Progenitor cell of endocrine pancreas (in vitro differentiated cells): ENCODE measurements at regions not wholly inside any gene's neighbourhood (a gene's known extent, or its start where the extent isn't known, plus 50 kb on each side); places are given as distances from the start of the nearest gene placed in this dataset.

Source experiments
- DNase-seq: peaks from one replicate; pipeline ENCODE4 v3.0.0; 2021; ENCODE audit warnings: low spot score; ENCODE audit not compliant: unreplicated experiment
- H3K27ac Mint-ChIP-seq: 2 replicates; pipeline ENCODE4 v1.8.0; 2021; ENCODE audit warnings: mild to moderate bottlenecking, moderate library complexity, mixed read lengths
- H3K27me3 Mint-ChIP-seq: 2 replicates; pipeline ENCODE4 v1.8.0; 2021; ENCODE audit warnings: mixed read lengths
- H3K36me3 Mint-ChIP-seq: 2 replicates; pipeline ENCODE4 v1.8.0; 2022; ENCODE audit warnings: mixed read lengths; ENCODE audit not compliant: insufficient read depth
- H3K4me1 Mint-ChIP-seq: 2 replicates; pipeline ENCODE4 v1.8.0; 2021; ENCODE audit warnings: low read depth, mixed read lengths
- H3K4me3 Mint-ChIP-seq: 2 replicates; pipeline ENCODE4 v1.8.0; 2021; ENCODE audit warnings: low read depth, mild to moderate bottlenecking, moderate library complexity, mixed read lengths
- H3K9me3 Mint-ChIP-seq: 2 replicates; pipeline ENCODE4 v1.8.0; 2021; ENCODE audit warnings: low read depth, mixed read lengths
- CTCF ChIP-seq: fragments of 200-600 bp; sonication (generic); IDR thresholded peaks from one replicate; pipeline ENCODE4 v1.5.0; 2021; ENCODE audit warnings: antibody characterized with exemption, mild to moderate bottlenecking; ENCODE audit not compliant: unreplicated experiment

- no peak overlapping the region for H3K27ac Mint-ChIP-seq
- peaks cover 5% of the 10 kb centered on the region for H3K27me3 Mint-ChIP-seq
Observed at GRCh38 chr5:81803812-81804211, 52.9 kb upstream of the SSBP2 start.

GRCh38 chr5:81802625-81803024 is 51.7 kb upstream of the SSBP2 start:
- H3K27ac Mint-ChIP-seq, result no peak overlapping the region
- no peak for TF ChIP-seq CTCF

More at GRCh38 chr5:81803812-81804211, 52.9 kb upstream of the SSBP2 start:
- no peak overlapping the region for H3K4me3 Mint-ChIP-seq
- H3K4me1 Mint-ChIP-seq, result no peaks in the 10 kb centered on the region
- TF ChIP-seq CTCF, result no peak
- peaks cover 4% of the 10 kb centered on the region for H3K36me3 Mint-ChIP-seq
- no peak for DNase-seq
- H3K9me3 Mint-ChIP-seq, result peaks cover 29% of the 10 kb centered on the region

GRCh38 chr5:81802020-81802419 is 51.1 kb upstream of the SSBP2 start:
- Mint-ChIP-seq H3K4me1 (no peaks in the 10 kb centered on the region), H3K27me3 (peaks cover 5% of the 10 kb centered on the region), H3K36me3 (no peaks in the 10 kb centered on the region), H3K9me3 (peaks cover 14% of the 10 kb centered on the region), H3K27ac (no peak overlapping the region), H3K4me3 (no peak overlapping the region)
- no peak for TF ChIP-seq CTCF
- DNase-seq, result no peak

More at GRCh38 chr5:81802625-81803024, 51.7 kb upstream of the SSBP2 start:
- no peak overlapping the region for H3K4me3 Mint-ChIP-seq
- H3K36me3 Mint-ChIP-seq, result peaks cover 1% of the 10 kb centered on the region
- H3K27me3 Mint-ChIP-seq, result peaks cover 5% of the 10 kb centered on the region
- peaks cover 17% of the 10 kb centered on the region for H3K9me3 Mint-ChIP-seq
- no peaks in the 10 kb centered on the region for H3K4me1 Mint-ChIP-seq
- no peak for DNase-seq

GRCh38 chr5:81800797-81801196 is 49.9 kb upstream of the SSBP2 start:
- no peak for TF ChIP-seq CTCF
- Mint-ChIP-seq H3K36me3 (no peaks in the 10 kb centered on the region), H3K27ac (no peak overlapping the region), H3K9me3 (peaks cover 1% of the 10 kb centered on the region), H3K27me3 (peaks cover 5% of the 10 kb centered on the region), H3K4me3 (no peak overlapping the region), H3K4me1 (no peaks in the 10 kb centered on the region)
- DNase-seq, result no peak
